Stimulated activated CD8-positive, alpha-beta memory T cell treated with anti-CD3 and anti-CD28 coated beads, Interleukin-7, amount 100 ng/mL, for 1 hour (primary cell): ENCODE measurements at regions not wholly inside any gene's neighbourhood (a gene's known extent, or its start where the extent isn't known, plus 50 kb on each side); places are given as distances from the start of the nearest gene placed in this dataset.
A peak's percentile ranks its signal among the peaks of the same experiment; 100 is the strongest.

Experiments
- DNase-seq, 2 donors: peaks; one replicate each; pipeline ENCODE4 v3.0.0-alpha.2; 2020; ENCODE audit warnings: low read depth in 2 of 2

- no peak for DNase-seq
Observed at GRCh38 chr4:71156616-71157015, 163.2 kb downstream of the DCK start.

GRCh38 chr4:71162386-71162785 lies 168.9 kb downstream of the DCK start:
- no peak for DNase-seq

- DNase-seq: no peak
Observed at GRCh38 chr4:71163317-71163716, 169.9 kb downstream of the DCK start.

- no peak for DNase-seq
Observed at GRCh38 chr4:71167083-71167482, 171.7 kb upstream of the SLC4A4 start.

- no peak for DNase-seq
Observed at GRCh38 chr4:71171592-71171991, 167.2 kb upstream of the SLC4A4 start.

- DNase-seq: no peak
Observed at GRCh38 chr4:71181332-71181731, 157.5 kb upstream of the SLC4A4 start.

- peak in 1 of 2 donors; percentile 5 for DNase-seq
Observed at GRCh38 chr4:71184195-71184781, 154.5 kb upstream of the SLC4A4 start.

- no peak for DNase-seq
Observed at GRCh38 chr4:71185037-71185436, 153.8 kb upstream of the SLC4A4 start.

- no peak for DNase-seq
Observed at GRCh38 chr4:71186257-71186565, 152.6 kb upstream of the SLC4A4 start.

- peak in 1 of 2 donors; percentile 13 for DNase-seq
Observed at GRCh38 chr4:71186566-71187403, 152.0 kb upstream of the SLC4A4 start.

- peak in 1 of 2 donors; percentile 0 for DNase-seq
Observed at GRCh38 chr4:71187404-71188155, 151.2 kb upstream of the SLC4A4 start.

GRCh38 chr4:71188156-71188640 lies 150.6 kb upstream of the SLC4A4 start:
- DNase-seq: no peak

GRCh38 chr4:71188951-71189350 lies 149.9 kb upstream of the SLC4A4 start:
- DNase-seq: no peak

GRCh38 chr4:71189471-71189870 lies 149.3 kb upstream of the SLC4A4 start:
- DNase-seq: no peak

GRCh38 chr4:71194454-71194853 lies 144.4 kb upstream of the SLC4A4 start:
- DNase-seq: no peak

- no peak for DNase-seq
Observed at GRCh38 chr4:71195924-71196323, 142.9 kb upstream of the SLC4A4 start.

GRCh38 chr4:71198958-71199357 lies 139.9 kb upstream of the SLC4A4 start:
- no peak for DNase-seq

GRCh38 chr4:71201057-71201456 lies 137.8 kb upstream of the SLC4A4 start:
- DNase-seq: no peak

GRCh38 chr4:71201817-71202576 lies 136.8 kb upstream of the SLC4A4 start:
- DNase-seq: no peak

GRCh38 chr4:71202705-71203104 lies 136.1 kb upstream of the SLC4A4 start:
- no peak for DNase-seq

- DNase-seq: no peak
Observed at GRCh38 chr4:71204056-71204455, 134.8 kb upstream of the SLC4A4 start.

- DNase-seq: no peak
Observed at GRCh38 chr4:71206763-71207162, 132.1 kb upstream of the SLC4A4 start.
